ENCODE measurements at regions not wholly inside any gene's neighbourhood (a gene's known extent, or its start where the extent isn't known, plus 50 kb on each side); places are given as distances from the start of the nearest gene placed in this dataset.
A peak's percentile ranks its signal among the peaks of the same experiment; 100 is the strongest.

DNA sequence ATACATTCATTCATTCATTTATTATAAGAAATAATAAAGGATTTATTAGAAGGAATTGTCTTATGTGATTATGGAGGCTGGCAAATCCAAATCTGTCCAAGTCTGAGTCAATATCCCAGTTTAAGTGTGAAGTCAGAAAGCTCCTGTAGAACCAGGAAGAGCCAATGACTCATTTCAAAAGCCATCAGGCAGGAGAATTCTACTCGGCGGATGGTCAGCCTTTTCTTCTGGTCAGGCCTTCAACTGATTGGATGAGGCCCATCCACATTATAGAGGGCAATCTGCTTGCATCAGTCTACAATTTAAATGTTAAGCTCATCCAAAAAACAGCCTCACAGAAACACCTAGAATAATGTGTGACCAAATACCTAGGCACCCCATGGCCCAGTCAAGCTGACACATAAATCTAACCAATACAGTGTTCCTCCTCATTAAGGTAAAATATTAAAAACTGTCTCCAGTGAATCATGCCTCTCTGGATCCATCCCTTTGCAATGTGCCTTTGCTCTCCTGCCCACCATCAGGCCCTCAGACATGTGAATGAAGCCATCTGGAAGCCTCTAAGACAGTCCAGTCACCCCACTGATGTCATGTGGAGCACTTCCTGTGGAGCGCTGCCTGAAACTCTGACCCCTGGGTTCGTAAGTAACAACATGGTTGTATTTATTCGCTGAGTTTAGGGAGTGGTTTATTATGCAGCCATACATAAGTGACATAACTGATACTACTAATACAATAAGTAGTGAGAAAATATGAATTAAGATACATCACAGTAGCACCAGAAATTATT, 69.2 kb upstream of the WSB1 start:
- Mint-ChIP-seq H3K27ac (no peak overlapping the region), H3K4me1 (ENCODE audit: low read depth) (no peaks in the 10 kb centered on the region), H3K4me3 (no peak overlapping the region), H3K36me3 (ENCODE audit: low read depth) (no peaks in the 10 kb centered on the region), H3K9me3 (ENCODE audit: insufficient read depth) (no peaks in the 10 kb centered on the region), H3K27me3 (ENCODE audit: low read depth) (peaks cover 2% of the 10 kb centered on the region)
- POLR2A ChIA-PET, result interaction anchor here (0.6 kb wide), 1 partner anchor 434 kb away, joined by 3 read pairs; no protein-coding TSS in a partner anchor
- ATAC-seq, result no peak
- CTCF ChIA-PET, result no interaction called here
- no peak for DNase-seq

DNA sequence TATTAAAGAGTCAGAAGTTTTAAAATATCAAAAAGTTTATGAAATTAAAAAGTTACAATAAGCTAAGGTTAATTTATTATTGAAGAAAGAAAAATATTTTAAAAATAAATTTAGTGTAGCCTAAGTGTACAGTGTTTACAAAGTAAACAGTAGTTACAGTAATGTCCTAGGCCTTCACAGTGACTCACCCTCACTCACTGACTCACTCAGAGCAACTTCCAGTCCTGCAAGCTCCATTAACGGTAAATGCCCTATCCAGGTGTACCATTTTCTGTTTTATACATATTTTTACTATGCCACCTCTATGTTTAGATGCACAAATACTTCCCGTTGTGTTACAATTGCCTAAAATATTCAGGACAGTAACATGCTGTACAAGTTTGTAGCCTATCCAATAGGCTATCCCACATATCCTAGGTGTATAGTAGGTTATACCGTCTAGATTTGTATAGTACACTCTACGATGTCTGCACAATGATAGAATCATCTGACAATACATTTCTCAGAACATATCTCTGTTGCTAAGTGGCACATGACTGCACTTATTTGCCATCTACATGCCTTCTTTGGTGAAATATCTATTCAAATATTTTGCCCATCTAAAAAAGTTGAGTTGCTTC, 67.2 kb upstream of the WSB1 start:
- no peaks in the 10 kb centered on the region for H3K4me1 Mint-ChIP-seq (ENCODE audit: low read depth)
- H3K27me3 Mint-ChIP-seq (ENCODE audit: low read depth), result peaks cover 2% of the 10 kb centered on the region
- CTCF ChIA-PET, result interaction anchor here (1.0 kb wide), 1 partner anchor 20 kb away, joined by 3 read pairs; no protein-coding TSS in a partner anchor
- no peaks in the 10 kb centered on the region for H3K36me3 Mint-ChIP-seq (ENCODE audit: low read depth)
- DNase-seq (no peak), ATAC-seq (no peak)
- H3K9me3 Mint-ChIP-seq (ENCODE audit: insufficient read depth), result no peaks in the 10 kb centered on the region
- H3K4me3 Mint-ChIP-seq, result no peak overlapping the region
- no peak overlapping the region for H3K27ac Mint-ChIP-seq
- POLR2A ChIA-PET, result no interaction called here

DNA sequence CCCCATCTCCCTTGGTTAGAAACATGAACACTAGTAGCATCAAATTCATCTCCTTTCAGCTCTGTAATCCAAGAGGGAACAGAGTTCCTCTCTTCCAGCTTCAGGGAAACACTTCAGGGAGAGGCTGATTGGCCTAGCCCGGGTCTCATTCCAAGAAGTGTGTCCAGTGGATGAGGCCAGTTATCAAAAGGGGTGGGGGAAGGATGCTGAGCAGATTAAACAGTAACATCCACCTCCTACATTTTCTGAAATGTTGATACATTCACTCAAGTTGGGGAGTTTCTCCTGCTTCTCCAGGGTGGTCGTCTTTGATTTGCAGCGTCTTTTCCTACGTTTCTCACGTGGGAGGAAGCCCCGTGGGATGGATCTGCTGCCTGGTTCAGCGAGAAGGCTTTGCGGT, 62.9 kb upstream of the WSB1 start:
- Mint-ChIP-seq H3K36me3 (ENCODE audit: low read depth) (no peaks in the 10 kb centered on the region), H3K27ac (no peak overlapping the region), H3K4me3 (no peak overlapping the region), H3K9me3 (ENCODE audit: insufficient read depth) (no peaks in the 10 kb centered on the region), H3K4me1 (ENCODE audit: low read depth) (no peaks in the 10 kb centered on the region), H3K27me3 (ENCODE audit: low read depth) (peaks cover 12% of the 10 kb centered on the region)
- CTCF ChIA-PET, result interaction anchor here (0.6 kb wide), 1 partner anchor 352 kb away, joined by 3 read pairs; no protein-coding TSS in a partner anchor
- DNase-seq (no peak), ATAC-seq (no peak)
- POLR2A ChIA-PET, result no interaction called here

DNA sequence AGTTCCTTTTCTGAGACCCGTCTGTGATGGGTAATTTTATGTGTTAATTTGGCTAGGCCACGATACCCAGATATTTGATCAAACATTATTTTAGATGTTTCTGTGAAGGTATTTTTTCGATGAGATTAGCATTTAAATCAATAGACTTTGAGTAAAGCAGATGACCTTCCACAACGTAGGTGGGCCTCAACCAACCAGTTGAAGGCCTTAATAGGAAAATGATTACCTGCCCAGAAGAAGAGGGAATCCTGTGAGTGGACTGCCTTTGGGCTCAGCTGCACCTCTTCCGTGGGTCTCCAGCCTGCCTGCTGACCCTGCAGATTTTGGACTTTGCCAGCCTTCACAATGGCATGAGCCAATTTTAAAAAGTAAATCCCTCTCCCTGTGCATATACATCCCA, 61.6 kb upstream of the WSB1 start:
- Mint-ChIP-seq H3K9me3 (ENCODE audit: insufficient read depth) (no peaks in the 10 kb centered on the region), H3K4me1 (ENCODE audit: low read depth) (no peaks in the 10 kb centered on the region), H3K4me3 (no peak overlapping the region), H3K27me3 (ENCODE audit: low read depth) (peaks cover 12% of the 10 kb centered on the region), H3K27ac (no peak overlapping the region), H3K36me3 (ENCODE audit: low read depth) (no peaks in the 10 kb centered on the region)
- no peak for DNase-seq
- ChIA-PET CTCF (no interaction called here), POLR2A (no interaction called here)
- no peak for ATAC-seq

DNA sequence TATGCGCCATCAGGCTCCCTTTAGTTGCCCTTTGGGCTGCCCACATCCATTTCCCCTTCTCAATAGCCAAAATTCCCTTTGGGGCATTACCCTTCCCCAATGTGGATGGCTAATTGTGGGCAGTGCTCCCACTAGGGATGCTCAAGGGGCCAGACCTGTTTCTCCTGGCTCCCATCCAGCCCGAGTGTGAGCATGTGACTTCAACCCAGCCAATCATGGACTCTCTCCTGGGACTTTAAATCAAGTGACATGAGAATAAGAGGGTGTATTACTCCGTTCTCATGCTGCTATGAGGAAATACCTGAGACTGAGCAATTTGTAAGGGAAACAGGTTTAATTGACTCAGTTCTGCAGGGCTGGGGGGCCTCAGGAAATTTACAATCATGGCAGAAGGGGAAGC, 60.9 kb upstream of the WSB1 start:
- H3K4me3 Mint-ChIP-seq, result no peak overlapping the region
- no peaks in the 10 kb centered on the region for H3K4me1 Mint-ChIP-seq (ENCODE audit: low read depth)
- DNase-seq (no peak), ATAC-seq (no peak)
- H3K9me3 Mint-ChIP-seq (ENCODE audit: insufficient read depth), result no peaks in the 10 kb centered on the region
- ChIA-PET CTCF (interaction anchor here (1.1 to 1.6 kb wide), 2 partner anchors 100 to 422 kb away, joined by 3 to 5 read pairs; no protein-coding TSS in a partner anchor), POLR2A (interaction anchor here (0.5 kb wide), 1 partner anchor 38 kb away, joined by 3 read pairs; no protein-coding TSS in a partner anchor)
- no peak overlapping the region for H3K27ac Mint-ChIP-seq
- no peaks in the 10 kb centered on the region for H3K36me3 Mint-ChIP-seq (ENCODE audit: low read depth)
- peaks cover 11% of the 10 kb centered on the region for H3K27me3 Mint-ChIP-seq (ENCODE audit: low read depth)

DNA sequence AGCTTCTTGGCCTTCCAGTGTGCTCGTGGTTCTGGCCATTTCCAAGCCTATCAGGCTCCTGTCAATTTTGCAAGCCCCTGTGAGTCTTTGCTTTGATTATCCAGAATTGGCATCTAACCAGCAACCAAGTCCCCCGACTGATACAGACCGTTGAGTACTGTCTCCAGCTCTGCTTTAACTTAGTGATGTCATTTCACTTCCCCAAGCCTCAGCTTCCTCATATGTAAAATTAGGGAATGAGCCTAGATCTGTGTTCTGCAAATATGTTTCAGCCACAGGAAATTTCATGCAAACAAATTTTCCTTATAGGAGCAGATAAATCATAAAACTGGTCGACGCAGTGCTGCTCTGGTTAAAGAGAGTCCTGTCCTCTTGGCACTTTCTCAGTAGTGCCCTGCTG, 60.1 kb upstream of the WSB1 start:
- CTCF ChIA-PET, result interaction anchor here (1.1 to 1.6 kb wide), 2 partner anchors 99 to 421 kb away, joined by 3 to 5 read pairs; no protein-coding TSS in a partner anchor
- Mint-ChIP-seq H3K4me1 (ENCODE audit: low read depth) (peaks cover 5% of the 10 kb centered on the region), H3K36me3 (ENCODE audit: low read depth) (no peaks in the 10 kb centered on the region), H3K4me3 (no peak overlapping the region), H3K9me3 (ENCODE audit: insufficient read depth) (no peaks in the 10 kb centered on the region), H3K27me3 (ENCODE audit: low read depth) (peaks cover 11% of the 10 kb centered on the region), H3K27ac (no peak overlapping the region)
- no peak for ATAC-seq
- no peak for DNase-seq
- POLR2A ChIA-PET, result interaction anchor here (0.5 kb wide), 1 partner anchor 38 kb away, joined by 3 read pairs; no protein-coding TSS in a partner anchor

DNA sequence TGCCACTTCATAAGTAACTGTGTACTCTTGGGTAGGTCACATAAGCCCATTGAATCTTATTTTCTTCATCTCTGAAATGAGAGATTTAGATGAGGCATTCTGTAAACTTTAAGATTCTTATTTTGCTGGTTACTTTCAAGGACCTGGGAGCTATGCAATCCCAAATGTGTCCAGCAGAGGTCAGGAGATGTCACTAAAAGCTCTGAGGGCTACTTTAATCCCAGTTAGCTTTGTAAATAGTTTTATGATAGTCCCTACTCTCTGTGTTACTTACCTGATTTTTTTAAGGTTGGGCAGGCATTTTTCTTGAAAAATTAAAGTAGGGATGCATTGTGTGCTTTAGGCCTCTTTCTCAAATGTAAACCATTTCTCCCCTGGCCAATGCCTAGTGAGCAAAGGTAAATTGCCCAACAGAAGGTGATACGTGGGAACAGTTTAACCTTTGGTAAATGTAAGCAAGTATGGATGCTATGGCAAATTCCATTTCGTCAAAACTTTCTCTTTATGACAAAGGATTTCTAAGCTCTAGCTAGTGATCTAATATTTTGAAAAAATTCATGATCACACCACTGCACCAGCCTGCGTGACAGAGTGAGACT, 57.1 kb upstream of the WSB1 start:
- Mint-ChIP-seq H3K9me3 (ENCODE audit: insufficient read depth) (no peaks in the 10 kb centered on the region), H3K36me3 (ENCODE audit: low read depth) (no peaks in the 10 kb centered on the region), H3K27ac (no peak overlapping the region), H3K27me3 (ENCODE audit: low read depth) (peaks cover 11% of the 10 kb centered on the region), H3K4me3 (no peak overlapping the region), H3K4me1 (ENCODE audit: low read depth) (peaks cover 20% of the 10 kb centered on the region)
- DNase-seq (peak; percentile 83), ATAC-seq (peak; percentile 65)
- POLR2A ChIA-PET, result interaction anchor here (1.5 kb wide), 1 partner anchor 57 kb away, joined by 6 read pairs; the partner anchor contains the start of gene WSB1
- CTCF ChIA-PET, result interaction anchor here (0.7 to 5.5 kb wide), 59 partner anchors 9 to 657 kb away, joined by 3 to 116 read pairs (median 4); partner anchors contain the start of gene WSB1

DNA sequence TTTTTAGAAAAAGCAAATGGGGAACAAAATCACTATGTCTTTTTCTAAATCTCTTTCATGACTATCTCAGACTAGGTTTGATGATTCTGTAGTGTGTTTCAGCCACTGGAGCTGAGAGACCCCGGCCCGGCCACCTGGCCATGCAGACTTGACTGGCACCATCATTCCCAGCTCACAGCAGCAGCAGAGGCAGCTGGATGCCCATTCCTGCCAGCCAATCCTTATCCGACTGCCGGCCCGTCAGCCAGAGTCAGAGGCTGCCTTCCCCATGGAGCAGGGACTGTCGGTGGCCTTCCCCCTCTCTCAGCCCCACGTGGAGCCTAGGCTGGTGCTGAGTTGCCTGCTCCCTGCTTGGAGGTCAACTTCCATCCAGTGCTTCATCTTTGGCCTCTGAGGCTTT, 56.0 kb upstream of the WSB1 start:
- Mint-ChIP-seq H3K36me3 (ENCODE audit: low read depth) (no peaks in the 10 kb centered on the region), H3K4me3 (no peak overlapping the region), H3K4me1 (ENCODE audit: low read depth) (peaks cover 21% of the 10 kb centered on the region), H3K9me3 (ENCODE audit: insufficient read depth) (no peaks in the 10 kb centered on the region), H3K27me3 (ENCODE audit: low read depth) (peaks cover 11% of the 10 kb centered on the region), H3K27ac (no peak overlapping the region)
- ChIA-PET POLR2A (interaction anchor here (1.2 to 1.5 kb wide), 2 partner anchors 56 to 95 kb away, joined by 3 to 6 read pairs; partner anchors contain the start of gene WSB1), CTCF (interaction anchor here (0.6 to 5.5 kb wide), 27 partner anchors 8 to 416 kb away, joined by 3 to 116 read pairs (median 5); partner anchors contain the start of gene WSB1)
- no peak for ATAC-seq
- no peak for DNase-seq

DNA sequence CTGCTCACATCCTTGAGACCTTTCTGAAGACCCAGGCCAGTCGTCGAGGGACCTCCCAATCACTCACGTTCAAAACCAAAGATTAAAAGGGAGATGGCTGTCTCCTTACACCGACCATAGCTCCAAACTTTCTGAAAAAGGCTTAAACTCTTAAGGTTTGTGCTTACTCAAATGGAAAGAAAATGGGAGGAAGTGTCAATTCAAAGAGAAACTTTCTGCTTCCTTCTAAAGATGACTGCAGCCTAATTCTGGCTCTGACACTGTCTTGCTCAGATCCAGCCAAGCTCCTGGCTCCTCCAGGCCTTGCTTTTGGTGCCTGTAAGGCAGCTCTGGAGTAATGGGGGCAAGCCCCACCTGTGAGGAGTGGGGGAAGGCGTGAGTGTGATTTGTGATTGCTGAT, 54.9 kb upstream of the WSB1 start:
- Mint-ChIP-seq H3K27ac (no peak overlapping the region), H3K9me3 (ENCODE audit: insufficient read depth) (no peaks in the 10 kb centered on the region), H3K36me3 (ENCODE audit: low read depth) (no peaks in the 10 kb centered on the region), H3K4me3 (no peak overlapping the region), H3K27me3 (ENCODE audit: low read depth) (peaks cover 6% of the 10 kb centered on the region), H3K4me1 (ENCODE audit: low read depth) (peaks cover 21% of the 10 kb centered on the region)
- ATAC-seq (peak; percentile 44), DNase-seq (no peak)
- ChIA-PET POLR2A (interaction anchor here (1.2 kb wide), 2 partner anchors 55 to 94 kb away, joined by 3 read pairs; partner anchors contain the start of gene WSB1), CTCF (interaction anchor here (1.0 to 5.5 kb wide), 5 partner anchors 20 to 362 kb away, joined by 3 to 116 read pairs (median 51); partner anchors contain the start of gene WSB1)

DNA sequence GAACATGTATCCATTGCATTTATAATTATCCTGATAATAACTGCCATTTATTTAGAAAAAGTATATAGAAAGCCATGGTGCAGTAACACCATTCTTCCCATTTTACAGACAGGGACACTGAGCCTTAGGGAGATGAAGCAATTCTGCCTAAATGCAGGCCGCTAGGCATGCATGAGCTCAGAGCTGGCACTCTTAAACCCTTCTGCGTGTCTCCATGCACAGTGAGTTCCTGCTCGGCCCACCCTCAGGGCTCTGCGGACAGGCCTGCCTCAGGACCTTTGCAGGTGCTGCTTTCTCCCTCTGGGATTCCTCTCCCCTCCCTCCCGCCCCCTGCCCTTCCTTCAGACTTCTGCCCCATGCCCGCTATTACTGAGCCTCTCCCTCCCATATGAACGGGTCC, 54.3 kb upstream of the WSB1 start:
- Mint-ChIP-seq H3K9me3 (ENCODE audit: insufficient read depth) (no peaks in the 10 kb centered on the region), H3K27me3 (ENCODE audit: low read depth) (peaks cover 7% of the 10 kb centered on the region), H3K27ac (no peak overlapping the region), H3K4me3 (no peak overlapping the region), H3K36me3 (ENCODE audit: low read depth) (no peaks in the 10 kb centered on the region), H3K4me1 (ENCODE audit: low read depth) (peaks cover 21% of the 10 kb centered on the region)
- CTCF ChIA-PET, result interaction anchor here (1.2 to 5.5 kb wide), 6 partner anchors 56 to 362 kb away, joined by 3 to 116 read pairs (median 28); partner anchors contain the start of gene WSB1
- no peak for DNase-seq
- no peak for ATAC-seq
- POLR2A ChIA-PET, result interaction anchor here (1.2 to 2.3 kb wide), 2 partner anchors 55 kb away, joined by 3 to 9 read pairs; partner anchors contain the start of gene WSB1

DNA sequence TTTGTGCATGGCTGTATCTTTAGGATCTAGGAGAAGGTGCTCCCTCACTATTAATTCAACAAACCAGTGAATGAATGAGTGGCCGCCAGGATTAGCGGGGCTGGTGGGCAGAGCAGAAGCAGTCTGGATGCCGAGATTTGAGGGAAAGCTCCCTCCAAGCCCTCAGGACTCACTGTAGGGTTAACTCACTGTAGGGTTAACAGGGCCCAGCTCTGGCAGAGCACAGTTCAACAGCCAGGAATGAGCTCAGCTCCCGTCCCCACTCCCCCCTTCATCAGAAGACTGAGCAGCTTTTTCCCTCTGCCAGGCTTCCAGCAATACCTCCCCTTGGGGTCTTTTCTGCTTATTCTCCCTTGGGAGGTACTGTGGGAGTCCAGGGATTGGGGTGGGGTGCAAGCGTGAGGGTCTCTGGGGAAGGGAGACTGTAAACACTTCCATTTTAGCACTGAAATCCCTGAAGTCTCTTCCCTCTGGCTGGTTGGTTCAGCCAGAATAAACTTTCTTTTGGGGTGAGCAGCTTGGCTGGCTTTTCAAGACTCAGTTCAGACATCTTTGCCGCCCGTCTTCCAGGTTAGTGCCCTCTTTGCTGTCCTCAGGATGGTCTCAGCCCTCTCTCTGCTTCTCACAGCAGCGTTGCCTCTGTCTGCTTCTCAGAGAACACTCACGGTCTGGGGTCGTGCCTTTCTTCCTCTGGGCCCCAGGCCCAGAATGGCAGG, 53.7 kb upstream of the WSB1 start:
- POLR2A ChIA-PET, result interaction anchor here (0.9 to 2.3 kb wide), 2 partner anchors 9 to 55 kb away, joined by 8 to 9 read pairs; no protein-coding TSS in a partner anchor
- ATAC-seq, result no peak
- Mint-ChIP-seq H3K27ac (no peak overlapping the region), H3K9me3 (ENCODE audit: insufficient read depth) (no peaks in the 10 kb centered on the region), H3K4me3 (no peak overlapping the region), H3K27me3 (ENCODE audit: low read depth) (peaks cover 6% of the 10 kb centered on the region), H3K36me3 (ENCODE audit: low read depth) (no peaks in the 10 kb centered on the region), H3K4me1 (ENCODE audit: low read depth) (peaks cover 22% of the 10 kb centered on the region)
- DNase-seq, result no peak
- CTCF ChIA-PET, result interaction anchor here (1.4 to 2.9 kb wide), 3 partner anchors 93 to 141 kb away, joined by 4 to 19 read pairs (median 4); no protein-coding TSS in a partner anchor
